SIG-M5 treated with dmso at 0.1 percent for 504 hours (cell line): ENCODE measurements at regions not wholly inside any gene's neighbourhood (a gene's known extent, or its start where the extent isn't known, plus 50 kb on each side); places are given as distances from the start of the nearest gene placed in this dataset.

ENCODE experiments used
- DNase-seq: peaks from one replicate; lab custom pipeline; 2025; ENCODE audit not compliant: unreplicated experiment; lab: John Stamatoyannopoulos, UW

GRCh38 chr17:71407981-71408380 lies 712.8 kb upstream of the SOX9 start:
- DNase-seq, result no peak

DNA sequence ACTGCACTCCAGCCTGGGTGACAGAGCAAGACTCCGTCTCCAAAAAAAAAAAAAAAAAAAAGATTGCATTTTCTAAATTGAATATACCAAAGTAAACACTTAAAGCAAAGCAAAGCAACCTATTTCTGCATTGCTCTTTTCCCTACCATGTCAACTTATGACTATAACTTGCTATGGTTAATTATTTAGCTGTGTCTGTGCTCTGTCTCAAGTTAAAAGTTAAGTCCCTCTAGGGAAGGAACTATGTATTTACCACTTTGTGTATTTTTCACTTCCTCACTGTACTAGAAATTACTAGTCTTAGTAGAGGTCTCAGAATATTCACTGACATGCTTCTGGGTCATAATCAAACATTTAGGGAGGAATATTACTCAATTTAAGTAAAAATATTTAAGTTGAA lies 711.7 kb upstream of the SOX9 start:
- DNase-seq, result no peak

DNA sequence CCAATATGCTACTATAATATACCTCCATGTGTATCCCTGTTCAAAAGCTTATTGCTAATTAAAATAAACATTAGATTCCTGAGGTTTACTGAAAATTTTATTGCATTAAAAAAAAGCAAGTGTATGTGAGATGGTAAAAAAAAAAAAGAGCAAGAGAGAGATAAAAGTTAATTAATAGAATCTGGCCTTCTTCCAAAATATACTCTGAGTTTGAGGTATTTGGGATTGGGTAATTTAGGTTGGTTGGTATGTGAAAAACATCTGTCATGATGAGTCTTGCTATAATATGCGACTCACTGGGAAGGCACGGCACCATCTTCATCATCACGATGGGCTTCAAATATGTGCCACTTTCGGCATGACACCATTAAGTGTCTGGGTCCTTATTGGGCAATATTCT lies 711.1 kb upstream of the SOX9 start:
- DNase-seq, result no peak

GRCh38 chr17:71412803-71413202 lies 708.0 kb upstream of the SOX9 start:
- peak; percentile 19 for DNase-seq

DNA sequence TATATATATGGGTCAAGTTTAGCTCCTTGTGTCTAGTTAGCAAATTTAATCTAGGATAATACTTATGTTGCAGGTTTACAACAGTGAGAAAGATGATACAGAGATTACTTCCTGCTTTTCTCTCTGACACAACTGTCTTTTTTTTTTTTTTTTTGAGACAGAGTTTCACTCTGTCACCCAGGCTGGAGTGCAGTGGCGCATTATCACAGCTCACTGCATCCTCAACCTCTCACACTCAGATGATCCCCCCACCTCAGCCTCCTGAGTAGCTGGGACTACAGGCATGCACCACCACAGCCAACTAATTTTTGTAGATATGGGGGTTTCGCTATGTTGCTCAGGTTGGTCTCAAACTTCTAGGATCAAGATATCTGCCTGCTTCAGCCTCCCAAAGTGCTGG lies 706.9 kb upstream of the SOX9 start:
- no peak for DNase-seq

- DNase-seq, result no peak
These were observed 703.7 kb upstream of the SOX9 start for GRCh38 chr17:71417142-71417541.

DNA sequence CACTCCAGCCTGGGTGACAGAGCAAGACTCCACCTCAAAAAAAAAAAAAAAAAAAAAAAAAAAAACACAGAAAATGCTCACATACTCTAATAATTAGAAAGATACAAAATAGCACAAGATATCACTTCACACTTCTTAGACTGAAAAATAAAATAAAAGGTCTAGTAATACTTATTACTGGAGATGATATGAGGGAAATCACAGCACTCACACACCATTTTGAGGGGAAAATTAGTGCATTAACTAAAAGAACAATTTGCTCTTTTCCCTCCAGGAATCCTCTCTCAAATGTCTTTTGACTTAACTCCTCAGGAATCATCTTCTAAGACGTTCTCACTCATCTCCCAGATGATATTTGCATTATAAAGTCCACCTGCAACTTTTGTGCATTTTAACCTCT lies 697.9 kb upstream of the SOX9 start:
- no peak for DNase-seq

DNA sequence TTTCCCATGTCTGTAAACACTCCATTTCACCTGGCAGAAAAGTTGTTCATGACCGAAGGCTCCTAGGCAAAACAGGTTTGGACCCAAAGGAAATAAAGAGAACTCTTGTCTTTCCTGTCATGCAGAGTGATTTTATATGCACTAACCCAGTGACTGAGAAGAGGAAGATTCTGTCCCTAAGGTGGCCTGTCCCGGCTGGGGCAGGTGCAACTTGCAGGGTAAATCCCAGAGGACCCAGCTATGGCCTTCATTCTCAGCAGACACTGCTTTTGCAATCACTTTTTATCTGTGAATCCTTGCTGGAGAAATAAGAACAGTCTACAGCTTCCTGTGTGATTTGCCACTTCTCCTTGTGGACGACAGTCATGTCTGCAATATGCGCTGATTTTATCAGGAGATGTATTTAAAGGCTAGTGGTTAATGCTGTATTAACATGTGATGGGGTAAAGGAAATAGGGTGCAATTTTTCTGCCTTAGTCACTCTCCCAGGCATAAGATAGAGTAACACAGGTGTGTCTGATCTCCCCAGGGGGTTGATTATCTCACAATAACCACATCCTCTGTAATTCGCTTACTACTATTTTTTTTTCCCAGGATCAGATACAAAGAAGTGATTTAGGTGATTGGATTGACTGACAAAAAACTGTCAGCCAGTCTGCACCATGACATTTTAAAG lies 696.8 kb upstream of the SOX9 start:
- DNase-seq, result no peak

GRCh38 chr17:71427801-71428200 lies 693.0 kb upstream of the SOX9 start:
- no peak for DNase-seq

GRCh38 chr17:71428897-71429296 lies 691.9 kb upstream of the SOX9 start:
- DNase-seq, result no peak

DNA sequence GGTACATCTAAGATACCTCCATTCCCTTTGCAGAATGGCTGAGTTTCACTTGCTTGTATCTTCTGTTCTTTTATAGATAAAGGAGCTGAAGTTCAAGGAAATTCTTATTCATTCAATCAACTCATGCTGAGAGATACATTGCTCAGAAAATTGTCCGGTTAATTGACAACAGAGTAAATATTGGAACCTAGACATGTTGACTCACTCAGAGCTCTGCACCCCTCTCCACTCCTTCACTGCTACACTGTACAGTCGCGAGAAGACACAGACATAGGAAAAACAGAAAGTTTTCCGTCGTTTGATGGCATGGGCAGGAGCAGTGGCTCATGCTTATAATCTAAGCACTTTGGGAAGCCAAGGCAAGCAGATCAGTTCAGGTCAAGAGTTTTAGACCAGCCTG lies 690.5 kb upstream of the SOX9 start:
- no peak for DNase-seq

GRCh38 chr17:71431146-71431545 lies 689.7 kb upstream of the SOX9 start:
- no peak for DNase-seq

GRCh38 chr17:71432378-71433315 lies 688.2 kb upstream of the SOX9 start:
- DNase-seq, result no peak

DNA sequence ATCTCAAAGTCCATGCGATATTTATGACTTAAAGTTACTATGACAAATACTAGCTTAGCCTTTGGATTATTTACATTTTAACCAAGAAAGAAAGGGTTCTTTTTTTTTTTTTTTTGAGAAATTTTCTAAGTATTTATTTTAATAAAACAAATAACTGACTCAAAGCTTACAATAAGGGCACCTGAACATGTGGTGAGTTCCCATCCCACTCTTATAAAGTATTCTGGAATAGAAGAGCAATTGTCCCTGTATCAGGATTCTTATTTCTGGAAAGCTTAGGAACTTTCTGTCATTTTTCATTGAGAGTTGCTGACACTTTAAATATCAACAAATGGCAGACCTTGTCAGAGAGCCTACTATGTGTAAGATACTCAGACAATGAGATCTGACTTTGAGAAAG lies 686.1 kb upstream of the SOX9 start:
- no peak for DNase-seq

GRCh38 chr17:71436479-71436878 lies 684.3 kb upstream of the SOX9 start:
- DNase-seq, result no peak

DNA sequence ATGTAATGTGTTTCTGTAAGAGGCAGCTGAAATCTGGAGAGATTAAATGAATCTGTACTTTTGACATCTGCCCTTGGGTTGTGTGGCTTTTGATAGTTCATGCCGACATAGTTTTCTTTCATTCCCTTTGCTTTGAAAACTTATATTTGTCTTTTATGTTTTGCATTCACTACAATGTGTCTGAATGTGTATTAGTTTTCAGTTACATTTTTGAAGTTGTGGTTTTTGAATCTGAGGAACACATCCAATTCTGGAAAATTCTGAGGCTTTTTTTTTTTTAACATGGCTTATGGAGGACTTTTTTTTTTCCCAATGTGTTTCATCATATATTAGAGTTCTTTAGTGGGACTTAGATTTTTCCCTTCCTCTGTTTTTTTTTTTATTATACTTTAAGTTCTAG lies 683.7 kb upstream of the SOX9 start:
- DNase-seq, result no peak

DNA sequence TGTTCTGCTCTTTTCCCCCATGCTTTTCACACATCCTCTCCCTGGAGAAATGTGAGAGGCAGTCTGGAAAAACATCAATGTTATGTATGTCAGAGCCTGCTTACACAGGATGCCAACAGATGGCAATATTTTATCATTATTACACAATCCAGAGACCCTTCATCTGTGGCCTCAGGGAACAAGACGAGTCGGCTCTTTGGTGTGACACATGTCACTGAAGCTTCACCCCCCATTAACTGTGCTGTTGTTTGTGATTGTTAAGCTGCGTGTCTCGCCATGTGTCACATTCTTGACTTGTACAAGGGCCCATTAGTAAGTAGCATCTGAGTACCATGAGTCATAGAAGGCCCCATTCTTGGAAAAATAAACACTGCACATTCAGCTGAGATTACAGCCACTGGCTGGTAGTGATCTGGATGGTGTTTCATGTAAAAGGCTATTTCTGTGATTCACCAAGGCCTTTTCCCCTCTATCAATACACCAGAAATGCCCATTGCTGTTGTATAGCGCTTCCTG lies 682.1 kb upstream of the SOX9 start:
- DNase-seq, result no peak

- DNase-seq, result no peak
These were observed 680.3 kb upstream of the SOX9 start for GRCh38 chr17:71440513-71440912.

- DNase-seq, result no peak
These were observed 679.7 kb upstream of the SOX9 start for GRCh38 chr17:71441098-71441497.

DNA sequence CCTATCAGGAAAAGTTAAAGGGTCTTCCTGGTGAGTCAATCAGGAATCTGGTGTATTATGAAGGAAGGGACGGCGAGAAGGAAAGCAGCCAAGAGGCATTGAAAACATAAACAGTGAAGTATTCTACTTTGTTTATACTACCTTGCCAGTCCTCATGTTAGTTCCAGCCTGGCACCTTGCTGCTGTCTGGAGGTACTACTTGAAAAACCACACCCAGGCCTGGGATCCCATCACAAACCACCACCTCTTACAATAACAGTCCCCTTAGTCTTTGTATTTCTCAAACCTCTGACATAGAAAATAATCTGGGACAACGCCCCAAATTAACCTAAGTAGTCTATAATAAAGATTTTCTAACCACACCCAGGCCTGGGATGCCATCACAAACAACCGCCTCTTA lies 676.7 kb upstream of the SOX9 start:
- no peak for DNase-seq

- no peak for DNase-seq
These were observed 674.0 kb upstream of the SOX9 start for GRCh38 chr17:71446645-71447437.
